OCI-LY1 (cell line): ENCODE measurements at regions not wholly inside any gene's neighbourhood (a gene's known extent, or its start where the extent isn't known, plus 50 kb on each side); places are given as distances from the start of the nearest gene placed in this dataset.

Source experiments
- CTCF ChIP-seq: fragments of 200-600 bp; sonication (generic), shearing (Covaris generic); IDR thresholded peaks from 2 replicates; pipeline ENCODE4 v1.5.1; 2017; ENCODE audit warnings: mild to moderate bottlenecking, antibody characterized with exemption, low read length, moderate library complexity, mixed read lengths
- EZH2 ChIP-seq: fragments of 200-600 bp; sonication (generic), shearing (Covaris generic); IDR thresholded peaks from 2 replicates; pipeline ENCODE4 v1.8.0; 2017; ENCODE audit warnings: borderline replicate concordance, mixed run types, mild to moderate bottlenecking, antibody characterized with exemption, low read length, moderate library complexity, mixed read lengths

GRCh38 chr3:117405359-117405758 is 695.8 kb downstream of the TUSC7 start:
- TF ChIP-seq EZH2 (no peak), CTCF (no peak)
